Cardiac muscle cell (in vitro differentiated cells and primary cell): ENCODE measurements at regions not wholly inside any gene's neighbourhood (a gene's known extent, or its start where the extent isn't known, plus 50 kb on each side); places are given as distances from the start of the nearest gene placed in this dataset.

Source experiments
- DNase-seq, 2 donors: peaks; one replicate each; pipeline versions ENCODE4 v3.0.0 to v3.0.0-alpha.2; 2010 to 2017; ENCODE audit warnings: low read depth in 1 of 2, low spot score in 1 of 2
- H3K27ac ChIP-seq: fragments of 200-600 bp; sonication (generic); 2 replicates; pipeline ENCODE4 v1.5.1; 2016
- H3K27me3 ChIP-seq: fragments of 200-600 bp; sonication (generic); 2 replicates; pipeline ENCODE4 v1.6.0; 2016; ENCODE audit warnings: control low read depth
- H3K36me3 ChIP-seq: fragments of 200-600 bp; sonication (generic); 2 replicates; pipeline ENCODE4 v1.5.1; 2016; ENCODE audit warnings: control low read depth
- H3K4me1 ChIP-seq: fragments of 200-600 bp; sonication (generic); 2 replicates; pipeline ENCODE4 v1.8.1; 2017; ENCODE audit warnings: low read depth, mild to moderate bottlenecking, mixed run types
- H3K4me3 ChIP-seq: fragments of 200-600 bp; sonication (generic); 2 replicates; pipeline ENCODE4 v1.5.1; 2016; ENCODE audit warnings: mild to moderate bottlenecking
- H3K9me3 ChIP-seq: fragments of 200-600 bp; sonication (generic); 2 replicates; pipeline ENCODE4 v1.5.1; 2017; ENCODE audit warnings: low read depth, mild to moderate bottlenecking, control low read depth
- TF ChIP-seq, protein P1 (sequence below): IDR thresholded peaks from 2 replicates; pipeline ENCODE4 v1.5.1; 2012; ENCODE audit warnings: low read depth, mild to moderate bottlenecking, low read length

- H3K9me3 ChIP-seq: no peaks in the 10 kb centered on the region
- peak; percentile 83 to 86 for DNase-seq
Observed at GRCh38 chr5:146965761-146966659, 87.5 kb upstream of the PPP2R2B start.

GRCh38 chr5:146967646-146968045 lies 89.1 kb upstream of the PPP2R2B start:
- TF ChIP-seq, protein P1, sequence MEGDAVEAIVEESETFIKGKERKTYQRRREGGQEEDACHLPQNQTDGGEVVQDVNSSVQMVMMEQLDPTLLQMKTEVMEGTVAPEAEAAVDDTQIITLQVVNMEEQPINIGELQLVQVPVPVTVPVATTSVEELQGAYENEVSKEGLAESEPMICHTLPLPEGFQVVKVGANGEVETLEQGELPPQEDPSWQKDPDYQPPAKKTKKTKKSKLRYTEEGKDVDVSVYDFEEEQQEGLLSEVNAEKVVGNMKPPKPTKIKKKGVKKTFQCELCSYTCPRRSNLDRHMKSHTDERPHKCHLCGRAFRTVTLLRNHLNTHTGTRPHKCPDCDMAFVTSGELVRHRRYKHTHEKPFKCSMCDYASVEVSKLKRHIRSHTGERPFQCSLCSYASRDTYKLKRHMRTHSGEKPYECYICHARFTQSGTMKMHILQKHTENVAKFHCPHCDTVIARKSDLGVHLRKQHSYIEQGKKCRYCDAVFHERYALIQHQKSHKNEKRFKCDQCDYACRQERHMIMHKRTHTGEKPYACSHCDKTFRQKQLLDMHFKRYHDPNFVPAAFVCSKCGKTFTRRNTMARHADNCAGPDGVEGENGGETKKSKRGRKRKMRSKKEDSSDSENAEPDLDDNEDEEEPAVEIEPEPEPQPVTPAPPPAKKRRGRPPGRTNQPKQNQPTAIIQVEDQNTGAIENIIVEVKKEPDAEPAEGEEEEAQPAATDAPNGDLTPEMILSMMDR: no peak
- Histone ChIP-seq H3K4me1 (peaks cover 3% of the 10 kb centered on the region), H3K27ac (no peak overlapping the region), H3K36me3 (no peaks in the 10 kb centered on the region), H3K9me3 (no peaks in the 10 kb centered on the region), H3K4me3 (no peak overlapping the region), H3K27me3 (no peaks in the 10 kb centered on the region)
- no peak for DNase-seq

More at GRCh38 chr5:146965761-146966659, 87.5 kb upstream of the PPP2R2B start:
- peaks cover 3% of the 10 kb centered on the region for H3K4me1 ChIP-seq
- no peak overlapping the region for H3K4me3 ChIP-seq
- H3K27me3 ChIP-seq: no peaks in the 10 kb centered on the region
- H3K27ac ChIP-seq: no peak overlapping the region
- TF ChIP-seq, protein P1: peak; percentile 66
- H3K36me3 ChIP-seq: no peaks in the 10 kb centered on the region

GRCh38 chr5:146971401-146971800 lies 92.8 kb upstream of the PPP2R2B start:
- TF ChIP-seq, protein P1: no peak
- DNase-seq: no peak
- Histone ChIP-seq H3K4me3 (no peak overlapping the region), H3K27me3 (no peaks in the 10 kb centered on the region), H3K4me1 (peaks cover 3% of the 10 kb centered on the region), H3K9me3 (no peaks in the 10 kb centered on the region), H3K27ac (no peak overlapping the region), H3K36me3 (no peaks in the 10 kb centered on the region)

DNA sequence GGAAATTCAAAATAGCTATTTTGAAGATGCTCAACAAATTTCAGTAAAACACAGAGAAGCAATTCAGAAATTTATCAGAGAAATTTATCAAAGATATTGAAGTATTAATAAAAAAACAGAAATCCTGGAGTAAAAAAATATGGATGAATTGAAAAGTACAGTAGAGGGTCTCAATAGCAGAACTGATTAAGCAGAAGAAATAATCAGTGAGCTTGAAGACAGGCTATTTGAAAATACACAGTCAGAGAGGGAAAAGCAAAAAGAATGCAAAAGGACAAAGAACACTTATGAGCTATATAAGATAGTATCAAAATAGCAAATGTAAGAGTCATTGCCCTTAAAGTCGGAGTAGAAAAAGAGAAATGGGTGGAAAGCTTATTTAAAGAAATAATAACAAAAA lies 107.9 kb upstream of the PPP2R2B start:
- H3K4me1 ChIP-seq: no peaks in the 10 kb centered on the region
- no peak for DNase-seq
- H3K36me3 ChIP-seq: no peaks in the 10 kb centered on the region
- H3K27ac ChIP-seq: no peak overlapping the region
- H3K9me3 ChIP-seq: no peaks in the 10 kb centered on the region
- no peak overlapping the region for H3K4me3 ChIP-seq
- TF ChIP-seq, protein P1: no peak
- H3K27me3 ChIP-seq: no peaks in the 10 kb centered on the region

- Histone ChIP-seq H3K9me3 (no peaks in the 10 kb centered on the region), H3K27ac (no peak overlapping the region), H3K36me3 (no peaks in the 10 kb centered on the region), H3K4me1 (no peaks in the 10 kb centered on the region), H3K27me3 (no peaks in the 10 kb centered on the region), H3K4me3 (no peak overlapping the region)
- TF ChIP-seq, protein P1: no peak
- DNase-seq: no peak
Observed at GRCh38 chr5:146993876-146994530, 115.4 kb upstream of the PPP2R2B start.
